Sigmoid colon (tissue), 4 donors: ENCODE measurements at regions not wholly inside any gene's neighbourhood (a gene's known extent, or its start where the extent isn't known, plus 50 kb on each side); places are given as distances from the start of the nearest gene placed in this dataset.

ENCODE experiments used
- CTCF ChIP-seq, 4 experiments: fragments of 450-650 bp in 3 of 4; fragments of 200-600 bp in 1 of 4; IDR thresholded peaks; one replicate each; pipeline ENCODE4 v1.5.1; 2016 to 2019; ENCODE audit warnings: antibody characterized with exemption in 4 of 4, mild to moderate bottlenecking in 3 of 4, moderate library complexity in 2 of 4
- EP300 ChIP-seq, 4 donors: sonication (generic); formaldehyde crosslinking; IDR thresholded peaks; one replicate each; pipeline ENCODE4 v1.6.1; 2017; ENCODE audit warnings: antibody characterized with exemption in 4 of 4
- POLR2A ChIP-seq, 2 donors: fragments of 450-650 bp; IDR thresholded peaks; one replicate each; pipeline ENCODE4 v1.6.1; 2016; ENCODE audit warnings: antibody characterized with exemption in 2 of 2, mild to moderate bottlenecking in 2 of 2, moderate library complexity in 2 of 2

- TF ChIP-seq CTCF (IDR thresholded peaks at IDR 0.05) (no peak), EP300 (IDR thresholded peaks at IDR 0.05) (no peak), POLR2A (IDR thresholded peaks at IDR 0.05) (no peak)
These were observed 69.6 kb upstream of the SPATA31E1 start for GRCh38 chr9:87813119-87813463.
